ENCODE measurements at regions not wholly inside any gene's neighbourhood (a gene's known extent, or its start where the extent isn't known, plus 50 kb on each side); places are given as distances from the start of the nearest gene placed in this dataset.

GRCh38 chr2:222372993-222373392 lies 51.4 kb upstream of the SGPP2 start:
- H3K4me3 ChIP-seq = no peak overlapping the region
- no peak for DNase-seq

More at GRCh38 chr2:222372993-222373392, 51.4 kb upstream of the SGPP2 start:
- H3K27ac ChIP-seq (replicated peaks) = no peak overlapping the region
- H3K4me1 ChIP-seq = no peaks in the 10 kb centered on the region
- TF ChIP-seq, protein P1, sequence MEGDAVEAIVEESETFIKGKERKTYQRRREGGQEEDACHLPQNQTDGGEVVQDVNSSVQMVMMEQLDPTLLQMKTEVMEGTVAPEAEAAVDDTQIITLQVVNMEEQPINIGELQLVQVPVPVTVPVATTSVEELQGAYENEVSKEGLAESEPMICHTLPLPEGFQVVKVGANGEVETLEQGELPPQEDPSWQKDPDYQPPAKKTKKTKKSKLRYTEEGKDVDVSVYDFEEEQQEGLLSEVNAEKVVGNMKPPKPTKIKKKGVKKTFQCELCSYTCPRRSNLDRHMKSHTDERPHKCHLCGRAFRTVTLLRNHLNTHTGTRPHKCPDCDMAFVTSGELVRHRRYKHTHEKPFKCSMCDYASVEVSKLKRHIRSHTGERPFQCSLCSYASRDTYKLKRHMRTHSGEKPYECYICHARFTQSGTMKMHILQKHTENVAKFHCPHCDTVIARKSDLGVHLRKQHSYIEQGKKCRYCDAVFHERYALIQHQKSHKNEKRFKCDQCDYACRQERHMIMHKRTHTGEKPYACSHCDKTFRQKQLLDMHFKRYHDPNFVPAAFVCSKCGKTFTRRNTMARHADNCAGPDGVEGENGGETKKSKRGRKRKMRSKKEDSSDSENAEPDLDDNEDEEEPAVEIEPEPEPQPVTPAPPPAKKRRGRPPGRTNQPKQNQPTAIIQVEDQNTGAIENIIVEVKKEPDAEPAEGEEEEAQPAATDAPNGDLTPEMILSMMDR (IDR thresholded peaks at IDR 0.05; ENCODE audit: borderline replicate concordance) = no peak
- intact Hi-C loops (cut with micrococcal nuclease) = no loop called here
- no peaks in the 10 kb centered on the region for H3K27me3 ChIP-seq (ENCODE audit: low read depth)
- no peaks in the 10 kb centered on the region for H3K36me3 ChIP-seq
- peaks cover 43% of the 10 kb centered on the region for H3K9me3 ChIP-seq (replicated peaks)
